Esophagus (tissue), 2 donors: ENCODE measurements at regions not wholly inside any gene's neighbourhood (a gene's known extent, or its start where the extent isn't known, plus 50 kb on each side); places are given as distances from the start of the nearest gene placed in this dataset.
"Not testable (repeated sequence)": the region's sequence is repeated elsewhere in the genome, so short reads cannot be mapped to it uniquely, and the experiment has no call there.

Experiments used
- H3K27ac ChIP-seq, 2 donors: one replicate each; pipeline ENCODE4 v1.5.1; 2013; ENCODE audit warnings: low read depth in 2 of 2, mild to moderate bottlenecking in 2 of 2, inconsistent platforms in 1 of 2, low read length in 1 of 2, moderate library complexity in 1 of 2
- H3K27me3 ChIP-seq, 2 donors: one replicate each; pipeline ENCODE4 v1.6.1; 2013; ENCODE audit warnings: low read length in 2 of 2, control low read depth in 1 of 2, mild to moderate bottlenecking in 1 of 2; ENCODE audit not compliant: insufficient read depth in 2 of 2, control insufficient read depth in 1 of 2
- H3K36me3 ChIP-seq, 2 donors: one replicate each; pipeline ENCODE4 v1.6.1; 2013; ENCODE audit warnings: low read length in 1 of 2; ENCODE audit not compliant: control insufficient read depth in 2 of 2, insufficient read depth in 2 of 2
- H3K4me1 ChIP-seq, 2 donors: one replicate each; pipeline ENCODE4 v1.6.1; 2013; ENCODE audit warnings: low read length in 1 of 2; ENCODE audit not compliant: control insufficient read depth in 2 of 2, insufficient read depth in 2 of 2
- H3K4me3 ChIP-seq, 2 donors: one replicate each; pipeline ENCODE4 v1.5.1; 2013; ENCODE audit warnings: low read length in 2 of 2, mild to moderate bottlenecking in 2 of 2, low read depth in 1 of 2, moderate library complexity in 1 of 2
- H3K9me3 ChIP-seq, 2 donors: one replicate each; pipeline ENCODE4 v1.6.1; 2013; ENCODE audit warnings: mild to moderate bottlenecking in 2 of 2, low read depth in 1 of 2, low read length in 1 of 2, moderate library complexity in 1 of 2; ENCODE audit not compliant: control insufficient read depth in 2 of 2, insufficient read depth in 1 of 2
- WGBS, 2 donors: extraction: QIAGEN DNeasy Blood & Tissue Kit; methylation state at CpG; one replicate each; pipeline ENCODE4 v1.1.7; 2013; 5-methylcytosine and 5-hydroxymethylcytosine counted together
- donor health status: healthy with polysubstance abuse.
- donor health status: Bipolar disorder and iron deficiency.

GRCh38 chr6:27854421-27854820 is 57.8 kb downstream of the OR2B2 start:
- Histone ChIP-seq H3K4me1 (no peaks in the 10 kb centered on the region), H3K4me3 (no peak overlapping the region), H3K27ac (no peak overlapping the region), H3K9me3 (no peaks in the 10 kb centered on the region), H3K27me3 (no peaks in the 10 kb centered on the region), H3K36me3 (no peaks in the 10 kb centered on the region)
- WGBS, 2 donors, result 84 to 93% methylated on average over 1 of the region's 1 CpG

GRCh38 chr6:27851440-27851839 is 60.8 kb downstream of the OR2B2 start:
- Histone ChIP-seq H3K27ac (no peak overlapping the region), H3K27me3 (no peaks in the 10 kb centered on the region), H3K4me1 (no peaks in the 10 kb centered on the region), H3K4me3 (no peak overlapping the region), H3K36me3 (no peaks in the 10 kb centered on the region), H3K9me3 (no peaks in the 10 kb centered on the region)

- not testable (repeated sequence) for H3K36me3 ChIP-seq, H3K27me3 ChIP-seq, H3K4me1 ChIP-seq, H3K4me3 ChIP-seq, H3K27ac ChIP-seq, H3K9me3 ChIP-seq
- 98% methylated on average over 9 of the region's 9 CpGs for WGBS, 2 donors
Measured at GRCh38 chr6:27849001-27849400, 63.2 kb downstream of the OR2B2 start.

GRCh38 chr6:27847706-27848105 is 64.5 kb downstream of the OR2B2 start:
- Histone ChIP-seq H3K4me3 (no peak overlapping the region), H3K36me3 (no peaks in the 10 kb centered on the region), H3K27ac (no peak overlapping the region), H3K9me3 (no peaks in the 10 kb centered on the region), H3K4me1 (no peaks in the 10 kb centered on the region), H3K27me3 (no peaks in the 10 kb centered on the region)
- WGBS, 2 donors, result 92 to 95% methylated on average over 3 of the region's 3 CpGs

GRCh38 chr6:27840572-27840971 is 71.6 kb downstream of the OR2B2 start:
- Histone ChIP-seq H3K4me3 (no peak overlapping the region), H3K36me3 (no peaks in the 10 kb centered on the region), H3K4me1 (no peaks in the 10 kb centered on the region), H3K9me3 (no peaks in the 10 kb centered on the region), H3K27ac (no peak overlapping the region), H3K27me3 (no peaks in the 10 kb centered on the region)
- 96 to 98% methylated on average over 3 of the region's 3 CpGs for WGBS, 2 donors

- Histone ChIP-seq H3K36me3 (no peaks in the 10 kb centered on the region), H3K9me3 (no peaks in the 10 kb centered on the region), H3K4me3 (peak overlapping the region; percentile 4 to 87), H3K27me3 (no peaks in the 10 kb centered on the region), H3K27ac (peak overlapping the region in 1 of 2 donors; percentile 22), H3K4me1 (no peaks in the 10 kb centered on the region)
- 8% methylated on average over 12 of the region's 12 CpGs for WGBS, 2 donors
Measured at GRCh38 chr6:27839626-27840475, 72.3 kb downstream of the OR2B2 start.

GRCh38 chr6:27838945-27839625 is 73.1 kb downstream of the OR2B2 start:
- 1% methylated on average over 31 of the region's 31 CpGs for WGBS, 2 donors
- Histone ChIP-seq H3K36me3 (no peaks in the 10 kb centered on the region), H3K27ac (peak overlapping the region; percentile 82 to 99), H3K27me3 (no peaks in the 10 kb centered on the region), H3K9me3 (no peaks in the 10 kb centered on the region), H3K4me1 (no peaks in the 10 kb centered on the region), H3K4me3 (peak overlapping the region; percentile 67 to 87)

- Histone ChIP-seq H3K9me3 (no peaks in the 10 kb centered on the region), H3K4me1 (no peaks in the 10 kb centered on the region), H3K27me3 (no peaks in the 10 kb centered on the region), H3K36me3 (no peaks in the 10 kb centered on the region), H3K27ac (peak overlapping the region; percentile 93 to 100), H3K4me3 (peak overlapping the region; percentile 67 to 87)
- 0 to 1% methylated on average over 66 of the region's 66 CpGs for WGBS, 2 donors
Measured at GRCh38 chr6:27838058-27838944, 73.9 kb downstream of the OR2B2 start.

GRCh38 chr6:27837625-27838057 is 74.6 kb downstream of the OR2B2 start:
- H3K27ac ChIP-seq, result peak overlapping the region; percentile 93 to 100
- H3K4me1 ChIP-seq, result no peaks in the 10 kb centered on the region
- H3K9me3 ChIP-seq, result no peaks in the 10 kb centered on the region
- H3K4me3 ChIP-seq, result peak overlapping the region; percentile 67 to 87
- 0 to 1% methylated on average over 11 of the region's 11 CpGs for WGBS, 2 donors
- H3K27me3 ChIP-seq, result no peaks in the 10 kb centered on the region
- H3K36me3 ChIP-seq, result no peaks in the 10 kb centered on the region
